ENCODE measurements at regions not wholly inside any gene's neighbourhood (a gene's known extent, or its start where the extent isn't known, plus 50 kb on each side); places are given as distances from the start of the nearest gene placed in this dataset.

GRCh38 chr15:37793851-37794250 lies 140.6 kb upstream of the TMCO5A start:
- no peak overlapping the region for H3K4me3 ChIP-seq (ENCODE audit: low read depth, low read length)
- no peak for DNase-seq (ENCODE audit: low read depth)
- TF ChIP-seq, protein P1, sequence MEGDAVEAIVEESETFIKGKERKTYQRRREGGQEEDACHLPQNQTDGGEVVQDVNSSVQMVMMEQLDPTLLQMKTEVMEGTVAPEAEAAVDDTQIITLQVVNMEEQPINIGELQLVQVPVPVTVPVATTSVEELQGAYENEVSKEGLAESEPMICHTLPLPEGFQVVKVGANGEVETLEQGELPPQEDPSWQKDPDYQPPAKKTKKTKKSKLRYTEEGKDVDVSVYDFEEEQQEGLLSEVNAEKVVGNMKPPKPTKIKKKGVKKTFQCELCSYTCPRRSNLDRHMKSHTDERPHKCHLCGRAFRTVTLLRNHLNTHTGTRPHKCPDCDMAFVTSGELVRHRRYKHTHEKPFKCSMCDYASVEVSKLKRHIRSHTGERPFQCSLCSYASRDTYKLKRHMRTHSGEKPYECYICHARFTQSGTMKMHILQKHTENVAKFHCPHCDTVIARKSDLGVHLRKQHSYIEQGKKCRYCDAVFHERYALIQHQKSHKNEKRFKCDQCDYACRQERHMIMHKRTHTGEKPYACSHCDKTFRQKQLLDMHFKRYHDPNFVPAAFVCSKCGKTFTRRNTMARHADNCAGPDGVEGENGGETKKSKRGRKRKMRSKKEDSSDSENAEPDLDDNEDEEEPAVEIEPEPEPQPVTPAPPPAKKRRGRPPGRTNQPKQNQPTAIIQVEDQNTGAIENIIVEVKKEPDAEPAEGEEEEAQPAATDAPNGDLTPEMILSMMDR (IDR thresholded peaks at IDR 0.05; ENCODE audit: low read depth, low read length, missing control alignments) = no peak
- in situ Hi-C loops (cut with HindIII; ENCODE audit: low sequenced_read_pairs) = no loop called here

- no peak for DNase-seq (ENCODE audit: low read depth)
- TF ChIP-seq, protein P1 (IDR thresholded peaks at IDR 0.05; ENCODE audit: low read depth, low read length, missing control alignments) = no peak
- H3K4me3 ChIP-seq (ENCODE audit: low read depth, low read length) = no peak overlapping the region
- in situ Hi-C loops (cut with HindIII; ENCODE audit: low sequenced_read_pairs) = no loop called here
Observed at GRCh38 chr15:37794947-37795346, 139.5 kb upstream of the TMCO5A start.

DNA sequence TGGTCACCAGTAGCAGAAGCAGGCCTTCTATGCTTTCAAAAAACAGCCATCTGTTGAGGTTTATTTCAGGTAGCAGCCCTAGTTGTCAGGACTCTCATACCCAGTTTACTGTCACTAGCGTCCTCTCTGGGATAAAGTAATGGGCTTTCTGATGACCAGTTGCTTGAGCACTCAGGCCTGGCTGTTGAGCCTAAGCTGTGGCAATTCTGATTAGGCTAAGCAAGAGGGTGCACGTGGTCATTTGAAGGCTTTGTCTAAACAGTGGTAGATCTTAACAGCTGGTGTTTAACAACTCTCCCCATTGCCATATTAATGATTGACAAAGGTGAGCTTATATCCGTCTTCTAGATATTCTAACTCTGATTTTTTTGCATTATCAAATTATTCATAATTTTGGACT lies 132.9 kb upstream of the TMCO5A start:
- H3K4me3 ChIP-seq (ENCODE audit: low read depth, low read length) = no peak overlapping the region
- in situ Hi-C loops (cut with HindIII; ENCODE audit: low sequenced_read_pairs) = no loop called here
- DNase-seq (ENCODE audit: low read depth) = no peak
- TF ChIP-seq, protein P1 (IDR thresholded peaks at IDR 0.05; ENCODE audit: low read depth, low read length, missing control alignments) = no peak

DNA sequence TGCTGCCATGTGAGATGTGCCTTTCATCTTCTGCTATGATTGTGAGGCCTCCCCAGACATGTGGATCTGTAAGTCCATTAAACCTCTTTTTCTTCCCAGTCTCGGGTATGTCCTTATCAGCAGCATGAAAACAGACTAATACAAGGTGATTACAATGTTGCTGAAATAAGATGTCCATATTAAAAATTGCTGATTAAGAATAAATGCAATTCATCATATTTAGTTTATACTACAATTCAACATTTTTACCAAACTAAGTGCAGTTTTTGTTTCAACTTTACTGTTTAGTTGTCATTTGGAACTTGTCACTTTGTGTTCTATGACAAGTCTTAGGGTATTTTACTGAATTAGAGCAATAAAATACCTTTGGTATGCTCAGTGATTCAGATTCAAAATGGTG lies 127.6 kb upstream of the TMCO5A start:
- in situ Hi-C loops (cut with HindIII; ENCODE audit: low sequenced_read_pairs) = no loop called here
- TF ChIP-seq, protein P1 (IDR thresholded peaks at IDR 0.05; ENCODE audit: low read depth, low read length, missing control alignments) = no peak
- DNase-seq (ENCODE audit: low read depth) = no peak
- no peak overlapping the region for H3K4me3 ChIP-seq (ENCODE audit: low read depth, low read length)

DNA sequence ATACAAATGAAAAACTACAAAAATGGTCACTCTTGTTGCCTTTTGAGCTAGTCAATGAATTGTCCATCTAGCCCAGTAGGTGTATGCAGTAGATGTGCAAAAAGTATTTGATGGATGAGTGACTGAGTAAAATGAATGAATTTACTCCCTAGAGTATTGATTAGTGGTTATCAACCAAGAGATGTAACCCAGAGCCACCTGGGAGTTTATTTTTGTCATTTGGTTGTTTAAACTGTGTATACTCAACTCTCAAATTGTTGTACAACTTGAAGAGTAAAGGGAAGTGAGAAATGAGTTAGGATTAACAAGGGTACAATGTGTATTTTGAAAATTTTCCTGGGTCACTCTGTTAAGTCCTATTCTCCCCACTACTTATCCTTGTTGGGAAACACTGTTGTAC lies 124.1 kb upstream of the TMCO5A start:
- DNase-seq (ENCODE audit: low read depth) = no peak
- no peak overlapping the region for H3K4me3 ChIP-seq (ENCODE audit: low read depth, low read length)
- TF ChIP-seq, protein P1 (IDR thresholded peaks at IDR 0.05; ENCODE audit: low read depth, low read length, missing control alignments) = no peak
- in situ Hi-C loops (cut with HindIII; ENCODE audit: low sequenced_read_pairs) = no loop called here

DNA sequence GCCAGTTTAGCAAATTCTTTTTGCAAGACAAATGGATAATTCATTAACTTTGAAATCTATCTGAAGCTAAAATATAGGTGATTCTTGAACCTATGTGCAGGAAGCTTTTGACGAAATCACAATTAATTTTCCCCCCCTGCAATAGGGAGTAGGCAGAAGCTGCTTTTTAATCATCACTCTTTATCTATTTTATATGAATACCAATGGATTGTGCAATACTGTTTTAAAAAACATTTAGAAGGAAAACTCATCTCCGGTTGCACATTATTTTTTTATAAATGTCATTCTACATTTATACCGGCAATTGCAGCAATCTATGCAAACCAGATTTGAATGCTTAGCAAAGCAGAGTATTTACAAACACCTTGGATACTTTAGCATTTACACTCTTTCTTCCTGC lies 121.1 kb upstream of the TMCO5A start:
- TF ChIP-seq, protein P1 (IDR thresholded peaks at IDR 0.05; ENCODE audit: low read depth, low read length, missing control alignments) = no peak
- in situ Hi-C loops (cut with HindIII; ENCODE audit: low sequenced_read_pairs) = no loop called here
- H3K4me3 ChIP-seq (ENCODE audit: low read depth, low read length) = no peak overlapping the region
- DNase-seq (ENCODE audit: low read depth) = no peak
